Uterus (tissue), 2 donors: ENCODE measurements at regions not wholly inside any gene's neighbourhood (a gene's known extent, or its start where the extent isn't known, plus 50 kb on each side); places are given as distances from the start of the nearest gene placed in this dataset.

Source experiments
- POLR2A ChIP-seq, 2 donors: fragments of 450-650 bp; IDR thresholded peaks; one replicate each; pipeline ENCODE4 v1.6.1; 2016; ENCODE audit warnings: antibody characterized with exemption in 2 of 2, mild to moderate bottlenecking in 1 of 2, moderate library complexity in 1 of 2
- TF ChIP-seq, protein P1 (sequence below), 4 experiments: fragments of 200-600 bp in 2 of 4; fragments of 450-650 bp in 2 of 4; sonication (generic) in 2 of 4; IDR thresholded peaks; one replicate each; pipeline ENCODE4 v1.5.1; 2016 to 2019; ENCODE audit warnings: antibody characterized with exemption in 4 of 4, mild to moderate bottlenecking in 2 of 4, moderate library complexity in 1 of 4

DNA sequence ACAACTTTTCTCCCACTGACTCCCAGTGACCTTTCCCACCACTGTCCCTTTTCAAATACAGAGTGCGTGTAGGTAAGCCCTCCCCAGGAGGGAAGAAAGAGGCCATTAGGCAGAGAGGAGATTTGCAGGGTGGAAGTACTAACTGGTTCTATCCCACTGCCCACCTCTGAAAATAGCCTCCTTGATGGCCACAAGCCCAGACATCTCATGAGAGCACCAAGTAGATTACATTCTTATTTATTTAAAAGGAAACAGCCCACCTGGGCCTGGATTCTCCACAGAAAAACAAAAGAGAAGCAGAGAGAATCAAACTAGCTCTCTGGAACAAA is 445.3 kb downstream of the FOXO1 start:
- TF ChIP-seq, protein P1, sequence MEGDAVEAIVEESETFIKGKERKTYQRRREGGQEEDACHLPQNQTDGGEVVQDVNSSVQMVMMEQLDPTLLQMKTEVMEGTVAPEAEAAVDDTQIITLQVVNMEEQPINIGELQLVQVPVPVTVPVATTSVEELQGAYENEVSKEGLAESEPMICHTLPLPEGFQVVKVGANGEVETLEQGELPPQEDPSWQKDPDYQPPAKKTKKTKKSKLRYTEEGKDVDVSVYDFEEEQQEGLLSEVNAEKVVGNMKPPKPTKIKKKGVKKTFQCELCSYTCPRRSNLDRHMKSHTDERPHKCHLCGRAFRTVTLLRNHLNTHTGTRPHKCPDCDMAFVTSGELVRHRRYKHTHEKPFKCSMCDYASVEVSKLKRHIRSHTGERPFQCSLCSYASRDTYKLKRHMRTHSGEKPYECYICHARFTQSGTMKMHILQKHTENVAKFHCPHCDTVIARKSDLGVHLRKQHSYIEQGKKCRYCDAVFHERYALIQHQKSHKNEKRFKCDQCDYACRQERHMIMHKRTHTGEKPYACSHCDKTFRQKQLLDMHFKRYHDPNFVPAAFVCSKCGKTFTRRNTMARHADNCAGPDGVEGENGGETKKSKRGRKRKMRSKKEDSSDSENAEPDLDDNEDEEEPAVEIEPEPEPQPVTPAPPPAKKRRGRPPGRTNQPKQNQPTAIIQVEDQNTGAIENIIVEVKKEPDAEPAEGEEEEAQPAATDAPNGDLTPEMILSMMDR (IDR thresholded peaks at IDR 0.05), result no peak
- TF ChIP-seq POLR2A (IDR thresholded peaks at IDR 0.05), result no peak
